HG02938 (cell line): ENCODE measurements at regions not wholly inside any gene's neighbourhood (a gene's known extent, or its start where the extent isn't known, plus 50 kb on each side); places are given as distances from the start of the nearest gene placed in this dataset.

ENCODE experiments used
- ATAC-seq: cut with Tn5 transposase; IDR thresholded peaks from one replicate; pipeline ENCODE4 v1.9.1; 2021; ENCODE audit warnings: mild to moderate bottlenecking, moderate library complexity; ENCODE audit not compliant: unreplicated experiment

- ATAC-seq: peak; percentile 61
Measured at GRCh38 chr5:146254223-146254622, 50.8 kb downstream of the RBM27 start.

GRCh38 chr5:146273109-146273508 lies 65.5 kb upstream of the POU4F3 start:
- peak; percentile 53 for ATAC-seq

DNA sequence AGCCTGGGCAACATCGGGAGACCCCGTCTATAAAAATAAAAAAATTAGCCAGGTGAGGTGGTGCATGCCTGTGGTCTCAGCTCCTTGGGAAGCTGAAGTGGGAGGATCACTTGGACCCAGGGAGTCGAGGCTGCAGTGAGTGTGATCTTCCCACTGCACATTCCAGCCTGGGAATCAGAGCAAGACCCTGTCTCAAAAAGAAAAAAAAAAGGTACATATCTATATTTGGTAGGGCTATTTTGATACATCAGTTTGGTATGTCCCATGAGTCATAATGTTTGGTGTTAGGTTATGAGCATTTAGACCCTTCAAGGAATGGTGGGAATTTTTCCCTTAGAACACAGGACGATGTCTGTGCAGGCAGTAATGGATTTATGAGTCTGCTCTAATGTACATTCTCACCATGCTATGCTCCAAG lies 55.3 kb upstream of the POU4F3 start:
- no peak for ATAC-seq

DNA sequence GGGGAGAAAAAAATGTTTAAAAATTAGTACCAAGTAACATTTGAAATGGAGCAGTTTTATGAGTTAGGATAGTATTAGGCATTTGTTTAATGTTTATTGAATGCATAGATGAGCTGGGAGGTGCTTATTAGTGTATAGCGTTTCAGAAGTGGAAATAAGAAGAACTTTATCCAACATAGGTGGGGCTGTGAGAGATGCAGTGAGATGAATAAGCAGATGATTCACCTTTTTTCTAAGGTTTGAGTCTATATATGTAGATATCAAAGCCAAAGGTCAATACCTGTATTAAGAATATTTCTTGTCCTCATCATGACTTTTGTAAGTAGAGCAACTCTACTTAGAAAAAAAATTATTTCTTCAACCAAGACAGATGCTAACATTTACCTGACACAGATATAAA lies 54.6 kb upstream of the POU4F3 start:
- ATAC-seq: no peak
